SK-N-MC (cell line): ENCODE measurements at regions not wholly inside any gene's neighbourhood (a gene's known extent, or its start where the extent isn't known, plus 50 kb on each side); places are given as distances from the start of the nearest gene placed in this dataset.

ENCODE experiments used
- EZH2 ChIP-seq: fragments of 200-600 bp; sonication (generic); IDR thresholded peaks from one replicate; pipeline ENCODE4 v1.6.1; 2017; ENCODE audit warnings: antibody characterized with exemption
- POLR2AphosphoS5 ChIP-seq: IDR thresholded peaks from 2 replicates; pipeline ENCODE4 v1.6.1; 2012; ENCODE audit warnings: mild to moderate bottlenecking, low read depth, low read length, borderline replicate concordance

GRCh38 chr3:87367736-87368135 lies 91.4 kb upstream of the POU1F1 start:
- TF ChIP-seq POLR2AphosphoS5 (no peak), EZH2 (no peak)
